ENCODE measurements at regions not wholly inside any gene's neighbourhood (a gene's known extent, or its start where the extent isn't known, plus 50 kb on each side); places are given as distances from the start of the nearest gene placed in this dataset.

- DNase-seq (ENCODE audit: extremely low spot score, unreplicated experiment), result no peak
- Mint-ChIP-seq H3K9me3 (no peaks in the 10 kb centered on the region), H3K4me1 (ENCODE audit: unreplicated experiment) (no peaks in the 10 kb centered on the region), H3K36me3 (no peaks in the 10 kb centered on the region), H3K27ac (no peak overlapping the region), H3K4me3 (no peak overlapping the region), H3K27me3 (peaks cover 62% of the 10 kb centered on the region)
- no peak for TF ChIP-seq CTCF (conservative IDR thresholded peaks at IDR 0.05)
Measured at GRCh38 chr17:45733781-45734180, 50.3 kb upstream of the CRHR1 start.
